Loucy (cell line): ENCODE measurements at regions not wholly inside any gene's neighbourhood (a gene's known extent, or its start where the extent isn't known, plus 50 kb on each side); places are given as distances from the start of the nearest gene placed in this dataset.

ENCODE experiments used
- H2AFZ ChIP-seq: fragments of 200-600 bp; sonication (generic); 2 replicates; pipeline ENCODE4 v1.6.0; 2016; ENCODE audit warnings: antibody characterized with exemption, mild to moderate bottlenecking, low read length, moderate library complexity
- H3F3A ChIP-seq: fragments of 200-600 bp; 2 replicates; pipeline ENCODE4 v1.6.0; 2016; ENCODE audit warnings: antibody characterized with exemption, low read depth, mild to moderate bottlenecking
- H3K27me3 ChIP-seq: fragments of 200-600 bp; sonication (generic); 2 replicates; pipeline ENCODE4 v1.6.1; 2014; ENCODE audit warnings: low read length, mild to moderate bottlenecking; ENCODE audit not compliant: insufficient read depth, poor library complexity, severe bottlenecking
- H3K36me3 ChIP-seq: fragments of 200-600 bp; sonication (generic); 2 replicates; pipeline ENCODE4 v1.6.1; 2016; ENCODE audit warnings: low read length; ENCODE audit not compliant: insufficient read depth
- H3K4me1 ChIP-seq: fragments of 200-600 bp; sonication (generic); 2 replicates; pipeline ENCODE4 v1.5.1; 2014; ENCODE audit warnings: low read length, mild to moderate bottlenecking; ENCODE audit not compliant: insufficient read depth, poor library complexity, severe bottlenecking
- H3K4me2 ChIP-seq: fragments of 200-600 bp; sonication (generic); 2 replicates; pipeline ENCODE4 v1.6.0; 2014; ENCODE audit warnings: antibody characterized with exemption, low read length, low read depth, mild to moderate bottlenecking; ENCODE audit not compliant: poor library complexity, severe bottlenecking
- H3K4me3 ChIP-seq: fragments of 200-600 bp; sonication (generic); 2 replicates; pipeline ENCODE4 v1.5.1; 2014; ENCODE audit warnings: low read length, mild to moderate bottlenecking, mixed read lengths; ENCODE audit not compliant: poor library complexity, severe bottlenecking
- H3K79me2 ChIP-seq: fragments of 200-600 bp; sonication (generic); 2 replicates; pipeline ENCODE4 v1.6.1; 2014; ENCODE audit warnings: low read length; ENCODE audit not compliant: insufficient read depth
- H3K9ac ChIP-seq: fragments of 200-600 bp; sonication (generic); 2 replicates; pipeline ENCODE4 v1.6.0; 2014; ENCODE audit warnings: mild to moderate bottlenecking, low read depth, low read length, moderate library complexity; ENCODE audit not compliant: poor library complexity, severe bottlenecking
- H3K9me2 ChIP-seq: fragments of 200-600 bp; sonication (generic); replicated peaks from 2 replicates; pipeline ENCODE4 v1.6.1; 2016; ENCODE audit warnings: low read depth, low read length, mixed read lengths
- H3K9me3 ChIP-seq: fragments of 200-600 bp; sonication (generic); 2 replicates; pipeline ENCODE4 v1.6.1; 2014; ENCODE audit warnings: mild to moderate bottlenecking, antibody characterized with exemption, low read length, low read depth; ENCODE audit not compliant: insufficient read depth
- H4K20me1 ChIP-seq: fragments of 200-600 bp; sonication (generic); 2 replicates; pipeline ENCODE4 v1.6.0; 2014; ENCODE audit warnings: antibody characterized with exemption, low read length, mild to moderate bottlenecking; ENCODE audit not compliant: insufficient read depth, poor library complexity, severe bottlenecking
- CTCF ChIP-seq: fragments of 200-600 bp; sonication (generic); conservative IDR thresholded peaks from 2 replicates; pipeline ENCODE4 v1.5.1; 2014; ENCODE audit warnings: mild to moderate bottlenecking, antibody characterized with exemption, low read length
- EZH2phosphoT487 ChIP-seq: fragments of 200-600 bp; IDR thresholded peaks from 2 replicates; pipeline ENCODE4 v1.6.1; 2018; ENCODE audit warnings: antibody characterized with exemption, mild to moderate bottlenecking, moderate library complexity, borderline replicate concordance

- peak overlapping the region; percentile 32 for H3K4me3 ChIP-seq
- H3K9ac ChIP-seq = no peak overlapping the region
- no peaks in the 10 kb centered on the region for H3F3A ChIP-seq
- H3K9me2 ChIP-seq = no peaks in the 10 kb centered on the region
- no peak overlapping the region for H2AFZ ChIP-seq
- H3K4me2 ChIP-seq = peak overlapping the region; percentile 65
- no peaks in the 10 kb centered on the region for H3K27me3 ChIP-seq
- peaks cover 22% of the 10 kb centered on the region for H3K4me1 ChIP-seq
- TF ChIP-seq EZH2phosphoT487 (no peak), CTCF (no peak)
- H4K20me1 ChIP-seq = no peaks in the 10 kb centered on the region
- H3K79me2 ChIP-seq = no peaks in the 10 kb centered on the region
- no peaks in the 10 kb centered on the region for H3K9me3 ChIP-seq
- no peaks in the 10 kb centered on the region for H3K36me3 ChIP-seq
Observed at GRCh38 chr3:66602691-66603090, 101.9 kb upstream of the LRIG1 start.

- no peaks in the 10 kb centered on the region for H3K79me2 ChIP-seq
- peak overlapping the region; percentile 65 for H3K4me2 ChIP-seq
- TF ChIP-seq EZH2phosphoT487 (no peak), CTCF (no peak)
- peaks cover 22% of the 10 kb centered on the region for H3K4me1 ChIP-seq
- H3K9me2 ChIP-seq = no peaks in the 10 kb centered on the region
- H2AFZ ChIP-seq = no peak overlapping the region
- no peaks in the 10 kb centered on the region for H3K36me3 ChIP-seq
- H3K27me3 ChIP-seq = no peaks in the 10 kb centered on the region
- no peaks in the 10 kb centered on the region for H3K9me3 ChIP-seq
- no peaks in the 10 kb centered on the region for H3F3A ChIP-seq
- H3K9ac ChIP-seq = no peak overlapping the region
- H4K20me1 ChIP-seq = no peaks in the 10 kb centered on the region
- H3K4me3 ChIP-seq = peak overlapping the region; percentile 32
Observed at GRCh38 chr3:66603151-66603611, 102.4 kb upstream of the LRIG1 start.

- H3K9me3 ChIP-seq = no peaks in the 10 kb centered on the region
- no peak overlapping the region for H3K4me3 ChIP-seq
- no peaks in the 10 kb centered on the region for H4K20me1 ChIP-seq
- peaks cover 22% of the 10 kb centered on the region for H3K4me1 ChIP-seq
- H3K4me2 ChIP-seq = no peak overlapping the region
- no peaks in the 10 kb centered on the region for H3K9me2 ChIP-seq
- no peak overlapping the region for H3K9ac ChIP-seq
- H3K79me2 ChIP-seq = no peaks in the 10 kb centered on the region
- no peaks in the 10 kb centered on the region for H3K27me3 ChIP-seq
- no peaks in the 10 kb centered on the region for H3K36me3 ChIP-seq
- no peaks in the 10 kb centered on the region for H3F3A ChIP-seq
- H2AFZ ChIP-seq = no peak overlapping the region
- no peak for TF ChIP-seq CTCF
Observed at GRCh38 chr3:66604481-66604880, 103.7 kb upstream of the LRIG1 start.
